Liver (tissue), 7 donors: ENCODE measurements at regions not wholly inside any gene's neighbourhood (a gene's known extent, or its start where the extent isn't known, plus 50 kb on each side); places are given as distances from the start of the nearest gene placed in this dataset.
A peak's percentile ranks its signal among the peaks of the same experiment; 100 is the strongest.
"Not testable (repeated sequence)": the region's sequence is repeated elsewhere in the genome, so short reads cannot be mapped to it uniquely, and the experiment has no call there.

Experiments
- DNase-seq: peaks from one replicate; pipeline ENCODE4 v3.0.0-alpha.2; 2017; ENCODE audit warnings: low spot score
- H3K27ac ChIP-seq, 2 donors: one replicate each; pipeline ENCODE4 v1.7.0; 2013; ENCODE audit warnings: inconsistent platforms in 2 of 2, low read length in 2 of 2, control low read depth in 1 of 2, low read depth in 1 of 2, mild to moderate bottlenecking in 1 of 2
- H3K27me3 ChIP-seq, 4 donors: one replicate each; pipeline versions ENCODE4 v1.6.1 to v1.7.0; 2013; ENCODE audit warnings: low read length in 3 of 4, inconsistent platforms in 1 of 4, mild to moderate bottlenecking in 1 of 4, moderate library complexity in 1 of 4; ENCODE audit not compliant: control insufficient read depth in 4 of 4, insufficient read depth in 4 of 4
- H3K36me3 ChIP-seq, 4 donors: one replicate each; pipeline versions ENCODE4 v1.6.1 to v1.7.0; 2013; ENCODE audit warnings: low read length in 3 of 4, mild to moderate bottlenecking in 3 of 4, low read depth in 1 of 4, moderate library complexity in 1 of 4; ENCODE audit not compliant: control insufficient read depth in 4 of 4, insufficient read depth in 3 of 4
- H3K4me1 ChIP-seq, 4 donors: one replicate each; pipeline versions ENCODE4 v1.6.1 to v1.7.0; 2013; ENCODE audit warnings: low read length in 3 of 4, mild to moderate bottlenecking in 3 of 4, moderate library complexity in 1 of 4; ENCODE audit not compliant: control insufficient read depth in 4 of 4, insufficient read depth in 4 of 4
- H3K4me3 ChIP-seq, 3 donors: one replicate each; pipeline versions ENCODE4 v1.6.1 to v1.7.0; 2013; ENCODE audit warnings: low read length in 3 of 3, control low read depth in 1 of 3, low read depth in 1 of 3, mild to moderate bottlenecking in 1 of 3
- H3K9ac ChIP-seq, 2 donors: one replicate each; pipeline ENCODE4 v1.7.0; 2013; ENCODE audit warnings: low read length in 2 of 2, mild to moderate bottlenecking in 2 of 2, moderate library complexity in 2 of 2, control low read depth in 1 of 2, low read depth in 1 of 2
- H3K9me3 ChIP-seq, 4 donors: one replicate each; pipeline versions ENCODE4 v1.6.1 to v1.7.0; 2013; ENCODE audit warnings: low read length in 3 of 4; ENCODE audit not compliant: control insufficient read depth in 4 of 4
- HNF4A ChIP-seq, 2 donors: conservative IDR thresholded peaks; 2 replicates each; pipeline ENCODE4 v1.6.1; 2016; ENCODE audit warnings: antibody characterized with exemption in 2 of 2, mild to moderate bottlenecking in 2 of 2
- RXRA ChIP-seq, 2 donors: IDR thresholded peaks; 2 replicates each; pipeline ENCODE4 v1.6.1; 2017 to 2018; ENCODE audit warnings: antibody characterized with exemption in 2 of 2, mild to moderate bottlenecking in 1 of 2
- WGBS: extraction: QIAGEN DNeasy Blood & Tissue Kit; methylation state at CpG from one replicate; pipeline ENCODE4 v1.1.7; 2013; 5-methylcytosine and 5-hydroxymethylcytosine counted together
- TF ChIP-seq, protein P1 (sequence below): IDR thresholded peaks from 2 replicates; pipeline ENCODE4 v1.6.1; 2016; ENCODE audit warnings: antibody characterized with exemption
- donor health status: healthy.
- donor health status: healthy.
- donor health status: healthy.
- donor health status: healthy.

DNA sequence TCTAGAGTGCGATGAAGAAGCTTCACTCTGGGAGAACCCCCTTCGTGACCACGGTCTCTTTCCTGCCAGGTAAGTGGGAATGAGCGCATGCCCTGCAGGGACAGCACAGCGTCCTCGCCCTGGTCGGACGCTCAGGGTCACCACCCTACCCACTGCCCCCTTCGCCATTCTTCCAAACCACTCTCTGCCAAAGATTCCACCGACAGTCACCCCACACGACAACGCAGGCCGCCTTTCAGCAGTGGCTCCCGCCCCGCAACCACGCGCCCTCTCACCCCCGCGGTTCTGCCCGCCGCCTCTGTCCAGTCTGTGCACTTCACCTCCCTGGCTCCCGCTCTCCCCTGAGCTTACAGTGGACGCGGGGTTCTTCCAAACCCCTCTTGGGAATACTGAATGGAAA is 82.3 kb upstream of the FCGR1A start:
- not testable (repeated sequence) for H3K27me3 ChIP-seq, H3K4me1 ChIP-seq, DNase-seq, H3K4me3 ChIP-seq, H3K36me3 ChIP-seq, H3K9ac ChIP-seq, H3K27ac ChIP-seq, H3K9me3 ChIP-seq
- WGBS = 16% methylated on average over 17 of the region's 24 CpGs

DNA sequence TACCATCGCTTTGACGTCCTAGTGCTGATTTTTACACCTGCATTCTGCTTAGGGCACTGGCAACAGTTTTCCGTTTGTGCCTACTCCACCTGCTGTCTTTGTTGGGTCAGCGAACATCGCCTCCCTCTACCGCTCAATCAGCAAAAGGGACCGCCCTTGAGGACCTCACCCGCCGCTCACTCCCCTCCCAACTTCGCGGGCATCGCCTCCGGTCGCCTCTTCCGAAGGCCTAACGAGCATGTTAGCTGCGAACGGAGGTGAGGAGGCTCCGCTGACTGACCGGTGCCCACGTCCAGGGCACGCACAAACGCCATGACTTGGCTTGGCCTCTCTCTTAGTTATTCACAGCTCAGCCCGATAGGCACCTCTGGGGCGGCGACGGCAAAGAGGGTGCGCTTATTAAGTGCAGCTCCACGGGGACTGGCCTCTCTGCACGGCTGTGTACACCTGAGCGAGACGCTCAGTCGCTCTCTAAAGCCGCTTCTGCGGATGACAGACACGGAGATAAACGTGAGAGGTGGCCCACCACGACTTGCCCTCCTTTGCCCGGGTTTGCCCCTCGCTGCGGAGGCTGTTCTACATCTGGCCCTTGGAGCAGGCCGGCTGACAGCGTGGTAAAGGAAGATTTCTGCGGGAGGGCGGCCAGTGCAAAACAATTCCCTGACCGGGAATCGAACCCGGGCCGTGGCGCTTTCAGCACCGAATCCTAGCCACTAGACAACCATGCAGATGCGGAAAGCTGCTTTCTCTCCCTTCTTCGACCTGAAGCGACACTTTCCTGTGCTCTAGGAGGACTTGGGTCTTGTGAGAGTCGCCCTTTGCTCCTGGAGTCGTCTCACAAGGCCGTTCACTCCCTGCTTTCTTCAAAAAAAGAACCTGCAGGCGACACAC is 81.6 kb upstream of the FCGR1A start:
- H3K27ac ChIP-seq, H3K4me3 ChIP-seq, H3K4me1 ChIP-seq, H3K9ac ChIP-seq, H3K9me3 ChIP-seq, H3K27me3 ChIP-seq, DNase-seq, H3K36me3 ChIP-seq: not testable (repeated sequence)
- WGBS = no CpG with 5 or more reads among the region's 58 CpGs

DNA sequence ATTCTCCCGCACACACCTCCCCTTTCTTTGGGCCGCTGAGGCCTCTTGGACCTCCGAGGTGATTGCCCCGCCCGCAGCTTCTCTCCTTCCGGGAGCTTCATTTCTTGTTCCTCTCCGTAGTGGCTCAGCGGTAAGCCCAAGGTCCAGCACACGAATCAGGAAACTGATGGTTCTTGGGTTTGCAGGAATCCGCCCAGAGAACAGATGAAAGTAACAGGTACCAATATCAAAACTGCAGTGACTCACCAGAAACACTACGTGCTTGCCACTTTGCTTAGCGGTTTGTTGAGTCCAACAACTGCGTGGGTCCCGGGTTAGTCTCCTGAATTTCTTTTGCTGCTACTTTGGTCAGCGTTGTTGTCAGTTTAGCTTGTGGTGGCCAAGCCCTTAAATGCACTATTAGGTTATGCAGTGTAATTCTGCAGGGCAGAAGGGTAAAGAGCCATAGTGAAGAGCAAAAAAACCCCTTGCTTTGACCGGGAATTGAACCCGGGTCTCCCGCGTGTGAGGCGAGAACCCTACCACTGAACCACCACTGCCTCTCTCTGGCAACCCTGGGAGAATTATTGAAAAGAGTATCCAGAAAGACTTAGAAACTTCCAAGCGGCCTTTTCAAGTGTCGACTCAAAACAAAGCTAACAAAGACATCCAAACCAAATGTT is 74.2 kb upstream of the FCGR1A start:
- H3K36me3 ChIP-seq, H3K4me1 ChIP-seq, H3K9ac ChIP-seq, H3K9me3 ChIP-seq, H3K4me3 ChIP-seq, H3K27ac ChIP-seq, H3K27me3 ChIP-seq: not testable (repeated sequence)
- peak; percentile 57 for DNase-seq
- 11% methylated on average over 12 of the region's 22 CpGs for WGBS
- TF ChIP-seq HNF4A (conservative IDR thresholded peaks at IDR 0.05) (peak in 1 of 2 donors; percentile 6), RXRA (IDR thresholded peaks at IDR 0.05) (peak in 1 of 2 donors; percentile 37)
- TF ChIP-seq, protein P1, sequence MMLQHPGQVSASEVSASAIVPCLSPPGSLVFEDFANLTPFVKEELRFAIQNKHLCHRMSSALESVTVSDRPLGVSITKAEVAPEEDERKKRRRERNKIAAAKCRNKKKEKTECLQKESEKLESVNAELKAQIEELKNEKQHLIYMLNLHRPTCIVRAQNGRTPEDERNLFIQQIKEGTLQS = peak; percentile 99

DNA sequence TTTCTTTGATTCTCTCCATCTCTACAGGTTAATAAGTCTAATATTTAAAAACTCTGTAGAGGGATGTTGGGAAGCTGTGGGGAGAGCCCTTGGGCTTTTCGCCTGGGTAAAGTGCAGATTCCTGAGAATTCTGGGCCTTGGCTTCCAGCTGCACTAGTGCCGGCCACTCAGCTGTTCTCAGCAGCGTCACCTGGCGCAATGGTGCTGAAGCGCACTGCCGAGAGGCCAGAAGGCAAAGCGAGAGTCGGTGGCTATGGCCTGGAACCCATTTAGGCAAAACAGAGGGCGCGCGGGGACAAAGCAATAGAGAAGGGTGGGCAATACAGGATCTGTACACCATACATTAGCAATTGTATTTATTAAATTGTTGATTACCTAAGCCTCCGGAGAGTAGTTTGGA is 70.8 kb upstream of the FCGR1A start:
- not testable (repeated sequence) for H3K36me3 ChIP-seq, H3K9ac ChIP-seq, DNase-seq, H3K27ac ChIP-seq, H3K27me3 ChIP-seq, H3K4me3 ChIP-seq, H3K9me3 ChIP-seq, H3K4me1 ChIP-seq
- WGBS = 64% methylated on average over 1 of the region's 12 CpGs

DNA sequence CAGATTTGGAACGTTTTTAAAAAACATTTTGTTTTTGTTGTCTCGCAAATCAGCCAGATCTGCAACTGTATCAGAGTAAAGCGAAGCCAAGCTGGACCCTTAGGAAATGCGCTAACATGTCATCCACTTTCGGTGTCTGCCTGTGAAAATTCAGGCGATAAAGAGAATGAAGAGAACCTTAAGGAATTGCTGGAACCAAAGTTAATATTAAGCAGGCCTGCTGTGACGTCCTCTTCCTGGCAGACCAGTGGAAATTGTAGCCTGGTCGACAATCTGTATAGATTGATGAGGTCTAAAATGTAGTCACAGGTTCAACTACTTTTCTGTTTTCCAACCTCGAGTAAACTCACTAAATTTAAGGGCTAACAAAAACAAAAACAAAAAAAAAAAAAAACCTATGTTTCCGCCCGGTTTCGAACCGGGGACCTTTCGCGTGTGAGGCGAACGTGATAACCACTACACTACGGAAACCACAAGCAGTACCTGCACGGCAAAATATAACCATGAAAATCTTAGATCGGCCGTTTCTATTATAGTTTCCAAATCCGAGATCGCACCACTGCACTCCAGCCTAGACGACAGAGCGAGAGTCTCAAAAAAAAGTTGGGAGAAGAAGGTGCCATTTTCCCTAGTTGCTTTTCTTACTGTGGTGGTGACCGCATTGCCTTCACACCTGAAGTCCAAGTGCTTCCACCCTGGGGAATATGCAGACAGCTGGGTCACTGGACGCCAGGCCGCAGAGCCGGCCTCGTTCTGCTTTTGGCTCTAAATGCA is 70.2 kb upstream of the FCGR1A start:
- WGBS = 52% methylated on average over 23 of the region's 30 CpGs
- not testable (repeated sequence) for H3K27ac ChIP-seq, H3K4me1 ChIP-seq, H3K36me3 ChIP-seq, H3K4me3 ChIP-seq, H3K9me3 ChIP-seq, H3K27me3 ChIP-seq, H3K9ac ChIP-seq
- TF ChIP-seq, protein P1 = peak; percentile 47
- peak; percentile 49 for DNase-seq

DNA sequence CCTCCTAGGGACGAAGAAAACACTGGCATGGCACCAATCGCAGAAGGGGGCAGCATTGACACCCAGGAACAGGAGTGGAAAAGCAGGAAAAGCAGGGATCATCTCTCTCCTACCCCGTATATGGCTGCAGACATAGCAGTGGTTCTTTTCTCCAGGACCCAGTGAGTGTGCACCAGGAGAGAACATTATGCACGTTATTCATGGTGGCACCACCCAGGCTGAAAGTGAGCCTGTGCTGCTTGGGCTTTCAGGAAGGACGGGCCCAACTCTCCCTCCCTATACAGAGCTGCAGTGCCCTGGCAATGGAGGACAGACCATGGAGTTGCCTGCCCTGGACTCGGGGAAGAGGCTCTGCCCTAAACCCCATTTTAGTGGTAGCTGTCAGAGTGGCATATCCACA is 69.0 kb upstream of the FCGR1A start:
- H3K9me3 ChIP-seq, DNase-seq, H3K27ac ChIP-seq, H3K9ac ChIP-seq, H3K4me3 ChIP-seq, H3K4me1 ChIP-seq, H3K36me3 ChIP-seq, H3K27me3 ChIP-seq: not testable (repeated sequence)
- 40% methylated on average over 2 of the region's 6 CpGs for WGBS

DNA sequence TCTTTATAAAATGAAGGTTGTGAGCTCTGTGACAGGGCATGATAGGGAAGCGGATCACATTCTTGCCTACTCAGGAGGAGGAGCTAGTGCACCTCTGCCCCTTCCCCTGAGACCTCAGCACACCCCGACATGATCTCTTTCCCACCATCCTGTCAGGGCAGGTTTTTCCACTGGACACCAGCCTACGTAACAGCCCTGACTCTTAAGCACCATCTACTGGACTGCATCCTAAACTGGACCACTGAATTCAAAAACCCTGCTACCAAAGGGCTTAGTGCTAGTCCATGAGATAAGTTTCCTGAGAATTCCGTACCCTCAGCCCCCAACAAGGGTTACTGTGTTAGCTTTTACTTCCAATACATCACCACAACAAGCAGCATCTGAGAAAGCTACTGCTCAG is 68.5 kb upstream of the FCGR1A start:
- WGBS = 39% methylated on average over 1 of the region's 4 CpGs
- H3K27me3 ChIP-seq, DNase-seq, H3K9me3 ChIP-seq, H3K4me3 ChIP-seq, H3K9ac ChIP-seq, H3K4me1 ChIP-seq, H3K27ac ChIP-seq, H3K36me3 ChIP-seq: not testable (repeated sequence)
